Neural cell (in vitro differentiated cells): ENCODE measurements at regions not wholly inside any gene's neighbourhood (a gene's known extent, or its start where the extent isn't known, plus 50 kb on each side); places are given as distances from the start of the nearest gene placed in this dataset.

ENCODE experiments used
- H2AFZ ChIP-seq: fragments of 200-600, 300-800 bp; sonication (generic), shearing (Covaris generic); 2 replicates; pipeline ENCODE4 v1.6.0; 2014; ENCODE audit warnings: low read depth, mild to moderate bottlenecking, antibody characterized with exemption, low read length, moderate library complexity
- H3F3A ChIP-seq: fragments of 200-600 bp; shearing (Covaris generic); 2 replicates; pipeline ENCODE4 v1.6.1; 2016; ENCODE audit warnings: mild to moderate bottlenecking, moderate library complexity, mixed read lengths, antibody characterized with exemption, low read length; ENCODE audit not compliant: insufficient read depth, poor library complexity, severe bottlenecking
- H3K27ac ChIP-seq: fragments of 200-600, 300-800 bp; sonication (generic), shearing (Covaris generic); 2 replicates; pipeline ENCODE4 v1.5.1; 2014; ENCODE audit warnings: mild to moderate bottlenecking, low read length, moderate library complexity
- H3K27me3 ChIP-seq: fragments of 300-800, 200-600 bp; sonication (generic), shearing (Covaris generic); 2 replicates; pipeline ENCODE4 v1.6.0; 2014; ENCODE audit warnings: mild to moderate bottlenecking, low read depth, low read length, moderate library complexity; ENCODE audit not compliant: insufficient read depth
- H3K36me3 ChIP-seq: fragments of 300-800, 200-600 bp; sonication (generic), shearing (Covaris generic); 2 replicates; pipeline ENCODE4 v1.5.1; 2014; ENCODE audit warnings: mild to moderate bottlenecking, antibody characterized with exemption, low read length, moderate library complexity; ENCODE audit not compliant: insufficient read depth
- H3K4me2 ChIP-seq: fragments of 300-800, 200-600 bp; sonication (generic), shearing (Covaris generic); 2 replicates; pipeline ENCODE4 v1.6.0; 2014; ENCODE audit warnings: mild to moderate bottlenecking, low read length
- H3K4me3 ChIP-seq: fragments of 300-800, 200-600 bp; sonication (generic), shearing (Covaris generic); 2 replicates; pipeline ENCODE4 v1.5.1; 2014; ENCODE audit warnings: mild to moderate bottlenecking, low read length, moderate library complexity
- H3K79me2 ChIP-seq: fragments of 200-600 bp; shearing (Covaris generic); replicated peaks from 2 replicates; pipeline ENCODE4 v1.6.0; 2014; ENCODE audit warnings: mild to moderate bottlenecking, low read length, moderate library complexity; ENCODE audit not compliant: insufficient read depth
- H3K9ac ChIP-seq: fragments of 300-800, 200-600 bp; sonication (generic), shearing (Covaris generic); 2 replicates; pipeline ENCODE4 v1.6.1; 2016; ENCODE audit warnings: mild to moderate bottlenecking, low read length, mixed read lengths
- H3K9me2 ChIP-seq: fragments of 200-600 bp; shearing (Covaris generic); 2 replicates; pipeline ENCODE4 v1.6.1; 2016; ENCODE audit warnings: mild to moderate bottlenecking, low read length, mixed read lengths; ENCODE audit not compliant: insufficient read depth
- H3K9me3 ChIP-seq: fragments of 200-600, 300-800 bp; sonication (generic), shearing (Covaris generic); 2 replicates; pipeline ENCODE4 v1.6.1; 2016; ENCODE audit warnings: mild to moderate bottlenecking, mixed run types, low read length, moderate library complexity, mixed read lengths
- H4K20me1 ChIP-seq: fragments of 200-600 bp; shearing (Covaris generic); 2 replicates; pipeline ENCODE4 v1.6.1; 2016; ENCODE audit warnings: mild to moderate bottlenecking, mixed run types; ENCODE audit not compliant: insufficient read depth
- CTCF ChIP-seq: fragments of 450-650 bp; IDR thresholded peaks from 2 replicates; pipeline ENCODE4 v1.5.1; 2014; ENCODE audit warnings: antibody characterized with exemption, mild to moderate bottlenecking, moderate library complexity; ENCODE audit not compliant: poor library complexity, severe bottlenecking
- EP300 ChIP-seq: fragments of 450-650 bp; conservative IDR thresholded peaks from 2 replicates; pipeline ENCODE4 v1.6.1; 2014; ENCODE audit warnings: antibody characterized with exemption, mild to moderate bottlenecking, moderate library complexity; ENCODE audit not compliant: poor library complexity, severe bottlenecking
- EZH2 ChIP-seq: fragments of 200-600, 300-800 bp; shearing (Covaris generic), sonication (generic); IDR thresholded peaks from 2 replicates; pipeline ENCODE4 v1.6.1; 2014; ENCODE audit warnings: antibody characterized with exemption, low read length, borderline replicate concordance, mild to moderate bottlenecking; ENCODE audit not compliant: insufficient read depth, poor library complexity, severe bottlenecking
- MXI1 ChIP-seq: fragments of 450-650 bp; conservative IDR thresholded peaks from 2 replicates; pipeline ENCODE4 v1.6.1; 2014; ENCODE audit warnings: antibody characterized with exemption, mild to moderate bottlenecking; ENCODE audit not compliant: poor library complexity, severe bottlenecking
- POLR2AphosphoS5 ChIP-seq: IDR thresholded peaks from 2 replicates; pipeline ENCODE4 v1.6.1; 2012
- RAD21 ChIP-seq: fragments of 450-650 bp; conservative IDR thresholded peaks from 2 replicates; pipeline ENCODE4 v1.6.1; 2014; ENCODE audit warnings: antibody characterized with exemption, mild to moderate bottlenecking, moderate library complexity
- REST ChIP-seq: IDR thresholded peaks from 2 replicates; pipeline ENCODE4 v1.6.1; 2012; ENCODE audit warnings: borderline replicate concordance
- SMC3 ChIP-seq: fragments of 450-650 bp; conservative IDR thresholded peaks from 2 replicates; pipeline ENCODE4 v1.6.1; 2014; ENCODE audit warnings: antibody characterized with exemption, mild to moderate bottlenecking, moderate library complexity; ENCODE audit not compliant: poor library complexity
- TAF1 ChIP-seq: IDR thresholded peaks from 2 replicates; pipeline ENCODE4 v1.6.1; 2012; ENCODE audit warnings: low read depth

- no peaks in the 10 kb centered on the region for H3K27me3 ChIP-seq
- H3K9me2 ChIP-seq = no peaks in the 10 kb centered on the region
- H4K20me1 ChIP-seq = no peaks in the 10 kb centered on the region
- H3K9ac ChIP-seq = no peak overlapping the region
- H3F3A ChIP-seq = no peaks in the 10 kb centered on the region
- H3K27ac ChIP-seq = no peak overlapping the region
- no peak overlapping the region for H2AFZ ChIP-seq
- H3K4me2 ChIP-seq = no peak overlapping the region
- no peaks in the 10 kb centered on the region for H3K79me2 ChIP-seq
- H3K9me3 ChIP-seq = no peaks in the 10 kb centered on the region
- no peak overlapping the region for H3K4me3 ChIP-seq
- TF ChIP-seq CTCF (no peak), TAF1 (no peak), EZH2 (no peak), RAD21 (no peak), SMC3 (no peak), EP300 (no peak), MXI1 (no peak), REST (no peak), POLR2AphosphoS5 (no peak)
- H3K36me3 ChIP-seq = no peaks in the 10 kb centered on the region
Measured at GRCh38 chr13:105403086-105403485, 1132.4 kb downstream of the EFNB2 start.

- Histone ChIP-seq H3K27me3 (no peaks in the 10 kb centered on the region), H3K9me2 (no peaks in the 10 kb centered on the region), H4K20me1 (no peaks in the 10 kb centered on the region), H3K36me3 (no peaks in the 10 kb centered on the region), H3K4me2 (no peak overlapping the region), H3F3A (no peaks in the 10 kb centered on the region), H3K9me3 (no peaks in the 10 kb centered on the region), H2AFZ (no peak overlapping the region), H3K9ac (no peak overlapping the region), H3K79me2 (no peaks in the 10 kb centered on the region), H3K4me3 (no peak overlapping the region), H3K27ac (no peak overlapping the region)
- TF ChIP-seq RAD21 (no peak), REST (no peak), POLR2AphosphoS5 (no peak), MXI1 (no peak), TAF1 (no peak), EZH2 (no peak), EP300 (no peak), SMC3 (no peak), CTCF (no peak)
Measured at GRCh38 chr13:105395041-105395440, 1140.4 kb downstream of the EFNB2 start.
